ENCODE measurements at regions not wholly inside any gene's neighbourhood (a gene's known extent, or its start where the extent isn't known, plus 50 kb on each side); places are given as distances from the start of the nearest gene placed in this dataset.

GRCh38 chr5:74113196-74113540 is 487.2 kb downstream of the ARHGEF28 start:
- no peak for TF ChIP-seq HDAC2 (IDR thresholded peaks at IDR 0.05; ENCODE audit: borderline replicate concordance in 1 of 2, low read depth in 2 of 2, low read length in 2 of 2)
- no peak for TF ChIP-seq SP1 (IDR thresholded peaks at IDR 0.05; ENCODE audit: low read depth, low read length)
- no peak for TF ChIP-seq NRF1 (IDR thresholded peaks at IDR 0.05; ENCODE audit: low read depth, low read length)
- TF ChIP-seq EZH2 (IDR thresholded peaks at IDR 0.05; ENCODE audit: low read depth, low read length, severe bottlenecking), result no peak
- no peak for TF ChIP-seq RAD21 (IDR thresholded peaks at IDR 0.05 in 1 of 2, conservative IDR thresholded peaks at IDR 0.05 in 1 of 2; ENCODE audit: low read depth in 2 of 2, low read length in 2 of 2)
- TF ChIP-seq, protein P1, sequence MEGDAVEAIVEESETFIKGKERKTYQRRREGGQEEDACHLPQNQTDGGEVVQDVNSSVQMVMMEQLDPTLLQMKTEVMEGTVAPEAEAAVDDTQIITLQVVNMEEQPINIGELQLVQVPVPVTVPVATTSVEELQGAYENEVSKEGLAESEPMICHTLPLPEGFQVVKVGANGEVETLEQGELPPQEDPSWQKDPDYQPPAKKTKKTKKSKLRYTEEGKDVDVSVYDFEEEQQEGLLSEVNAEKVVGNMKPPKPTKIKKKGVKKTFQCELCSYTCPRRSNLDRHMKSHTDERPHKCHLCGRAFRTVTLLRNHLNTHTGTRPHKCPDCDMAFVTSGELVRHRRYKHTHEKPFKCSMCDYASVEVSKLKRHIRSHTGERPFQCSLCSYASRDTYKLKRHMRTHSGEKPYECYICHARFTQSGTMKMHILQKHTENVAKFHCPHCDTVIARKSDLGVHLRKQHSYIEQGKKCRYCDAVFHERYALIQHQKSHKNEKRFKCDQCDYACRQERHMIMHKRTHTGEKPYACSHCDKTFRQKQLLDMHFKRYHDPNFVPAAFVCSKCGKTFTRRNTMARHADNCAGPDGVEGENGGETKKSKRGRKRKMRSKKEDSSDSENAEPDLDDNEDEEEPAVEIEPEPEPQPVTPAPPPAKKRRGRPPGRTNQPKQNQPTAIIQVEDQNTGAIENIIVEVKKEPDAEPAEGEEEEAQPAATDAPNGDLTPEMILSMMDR (IDR thresholded peaks at IDR 0.05; ENCODE audit: control extremely low read depth in 1 of 3, insufficient read depth in 1 of 3, low read depth in 1 of 3, low read length in 3 of 3), result no peak
- no peak for TF ChIP-seq MAX (IDR thresholded peaks at IDR 0.05)
